AG10803 (cell line): ENCODE measurements at regions not wholly inside any gene's neighbourhood (a gene's known extent, or its start where the extent isn't known, plus 50 kb on each side); places are given as distances from the start of the nearest gene placed in this dataset.

Experiments
- DNase-seq: peaks from one replicate; pipeline ENCODE4 v3.0.0; 2010; ENCODE audit warnings: low read depth
- H3K4me3 ChIP-seq: 2 replicates; pipeline ENCODE4 v1.5.1; 2011; ENCODE audit warnings: mild to moderate bottlenecking, low read length, control low read depth
- TF ChIP-seq, protein P1 (sequence below): conservative IDR thresholded peaks from 2 replicates; pipeline ENCODE4 v1.5.1; 2011; ENCODE audit warnings: mild to moderate bottlenecking, low read length, control low read depth, inconsistent platforms

DNA sequence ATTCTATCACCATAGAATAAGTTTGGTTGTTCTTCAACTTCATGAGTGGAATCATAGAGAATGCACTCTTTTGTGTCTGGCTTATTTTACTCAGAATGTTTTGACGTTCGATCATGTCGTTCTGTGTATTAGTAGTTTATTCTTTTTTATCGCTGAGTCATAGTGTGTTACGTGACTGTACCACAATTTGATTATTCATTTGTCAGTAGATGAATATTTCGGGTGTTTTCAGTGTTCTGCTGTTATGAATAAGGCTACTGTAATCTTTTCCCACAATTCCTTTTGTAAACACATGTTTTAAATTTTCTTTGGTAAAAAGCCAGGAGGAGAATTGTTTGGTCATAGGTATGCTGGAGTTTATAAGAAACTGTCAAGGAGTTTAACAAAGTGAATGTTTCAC, 279.9 kb upstream of the B3GAT1 start:
- TF ChIP-seq, protein P1, sequence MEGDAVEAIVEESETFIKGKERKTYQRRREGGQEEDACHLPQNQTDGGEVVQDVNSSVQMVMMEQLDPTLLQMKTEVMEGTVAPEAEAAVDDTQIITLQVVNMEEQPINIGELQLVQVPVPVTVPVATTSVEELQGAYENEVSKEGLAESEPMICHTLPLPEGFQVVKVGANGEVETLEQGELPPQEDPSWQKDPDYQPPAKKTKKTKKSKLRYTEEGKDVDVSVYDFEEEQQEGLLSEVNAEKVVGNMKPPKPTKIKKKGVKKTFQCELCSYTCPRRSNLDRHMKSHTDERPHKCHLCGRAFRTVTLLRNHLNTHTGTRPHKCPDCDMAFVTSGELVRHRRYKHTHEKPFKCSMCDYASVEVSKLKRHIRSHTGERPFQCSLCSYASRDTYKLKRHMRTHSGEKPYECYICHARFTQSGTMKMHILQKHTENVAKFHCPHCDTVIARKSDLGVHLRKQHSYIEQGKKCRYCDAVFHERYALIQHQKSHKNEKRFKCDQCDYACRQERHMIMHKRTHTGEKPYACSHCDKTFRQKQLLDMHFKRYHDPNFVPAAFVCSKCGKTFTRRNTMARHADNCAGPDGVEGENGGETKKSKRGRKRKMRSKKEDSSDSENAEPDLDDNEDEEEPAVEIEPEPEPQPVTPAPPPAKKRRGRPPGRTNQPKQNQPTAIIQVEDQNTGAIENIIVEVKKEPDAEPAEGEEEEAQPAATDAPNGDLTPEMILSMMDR: no peak
- H3K4me3 ChIP-seq: no peak overlapping the region
- peak; percentile 4 for DNase-seq

DNA sequence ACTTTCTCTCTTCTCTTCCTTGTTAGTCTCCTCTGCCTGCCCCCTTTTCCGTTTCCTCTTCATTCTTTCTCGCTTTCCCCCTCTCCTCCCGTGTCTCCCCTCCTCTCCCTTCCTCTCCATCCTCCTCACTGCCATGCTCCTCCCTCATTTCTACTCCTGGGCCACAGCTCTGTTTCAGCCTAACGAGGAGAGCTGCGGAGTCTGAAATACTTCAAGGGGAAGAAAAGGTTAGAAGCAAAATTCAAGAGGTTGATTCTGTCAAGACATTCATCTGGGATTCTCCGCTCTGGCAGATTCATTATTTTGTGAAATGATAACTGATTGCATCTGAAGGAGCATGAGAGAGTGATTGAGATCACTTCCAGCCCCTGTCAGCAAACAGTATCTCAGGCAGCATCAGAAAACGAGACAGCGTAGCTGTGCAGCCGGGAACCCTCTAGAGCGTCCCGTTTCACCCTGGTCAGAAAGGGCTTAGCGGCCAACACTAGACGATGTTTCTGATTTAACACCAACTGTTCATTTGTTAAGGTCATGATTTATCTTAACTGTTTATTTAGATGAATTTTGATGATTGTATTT, 279.3 kb upstream of the B3GAT1 start:
- TF ChIP-seq, protein P1: no peak
- H3K4me3 ChIP-seq: no peak overlapping the region

DNA sequence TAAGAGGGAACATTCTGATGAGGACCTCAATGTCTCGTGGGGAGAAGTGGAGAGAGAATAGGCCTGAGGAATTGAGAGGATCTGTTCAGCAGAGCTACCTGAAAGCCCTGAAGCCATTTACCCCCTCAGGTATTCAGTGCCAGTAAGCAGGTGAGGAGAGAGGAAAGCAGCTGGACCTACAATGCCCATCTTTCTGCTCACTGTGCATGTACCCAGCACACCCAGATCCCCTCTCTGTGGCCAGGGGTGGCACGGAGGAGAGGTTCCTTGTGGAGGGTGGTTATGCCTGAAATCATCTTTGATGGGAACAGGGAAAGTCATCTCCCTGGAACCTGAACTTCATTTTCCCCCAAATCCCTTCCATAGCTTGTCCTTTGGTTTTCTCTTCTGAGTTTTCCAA, 277.8 kb upstream of the B3GAT1 start:
- H3K4me3 ChIP-seq: no peak overlapping the region
- no peak for DNase-seq
- TF ChIP-seq, protein P1: no peak

More for the DNA sequence above, 279.3 kb upstream of the B3GAT1 start:
- no peak for DNase-seq

- DNase-seq: no peak
- H3K4me3 ChIP-seq: no peak overlapping the region
- TF ChIP-seq, protein P1: no peak
Measured at GRCh38 chr11:134687548-134687947, 275.5 kb upstream of the B3GAT1 start.

- no peak for DNase-seq
- no peak overlapping the region for H3K4me3 ChIP-seq
- TF ChIP-seq, protein P1: no peak
Measured at GRCh38 chr11:134686460-134687061, 274.5 kb upstream of the B3GAT1 start.

- no peak overlapping the region for H3K4me3 ChIP-seq
- DNase-seq: no peak
- TF ChIP-seq, protein P1: no peak
Measured at GRCh38 chr11:134685793-134686380, 273.8 kb upstream of the B3GAT1 start.

GRCh38 chr11:134684576-134684975, 272.5 kb upstream of the B3GAT1 start:
- DNase-seq: no peak
- no peak overlapping the region for H3K4me3 ChIP-seq
- TF ChIP-seq, protein P1: no peak
